Neural crest cell (in vitro differentiated cells): ENCODE measurements at regions not wholly inside any gene's neighbourhood (a gene's known extent, or its start where the extent isn't known, plus 50 kb on each side); places are given as distances from the start of the nearest gene placed in this dataset.
A peak's percentile ranks its signal among the peaks of the same experiment; 100 is the strongest.

ENCODE experiments used
- DNase-seq: peaks from one replicate; pipeline ENCODE4 v3.0.0; 2021; ENCODE audit warnings: low read depth, mixed read lengths, low spot score
- H3K27ac Mint-ChIP-seq: one replicate; pipeline ENCODE4 v1.8.0; 2021; ENCODE audit warnings: mild to moderate bottlenecking, mixed read lengths; ENCODE audit not compliant: unreplicated experiment
- H3K27me3 Mint-ChIP-seq: 2 replicates; pipeline ENCODE4 v1.8.0; 2021; ENCODE audit warnings: low read depth, mild to moderate bottlenecking, mixed read lengths
- H3K36me3 Mint-ChIP-seq: 2 replicates; pipeline ENCODE4 v1.8.0; 2021; ENCODE audit warnings: low read depth, mild to moderate bottlenecking, mixed read lengths
- H3K4me1 Mint-ChIP-seq: 2 replicates; pipeline ENCODE4 v1.8.0; 2021; ENCODE audit warnings: mixed read lengths
- H3K4me3 Mint-ChIP-seq: one replicate; pipeline ENCODE4 v1.8.0; 2021; ENCODE audit warnings: mild to moderate bottlenecking, mixed read lengths
- H3K9me3 Mint-ChIP-seq: 2 replicates; pipeline ENCODE4 v1.8.0; 2021; ENCODE audit warnings: mixed read lengths
- CTCF ChIP-seq: fragments of 200-600 bp; sonication (generic); conservative IDR thresholded peaks from 2 replicates; pipeline ENCODE4 v1.5.0; 2021; ENCODE audit warnings: antibody characterized with exemption, mild to moderate bottlenecking

GRCh38 chr7:131068604-131069021 lies 259.1 kb upstream of the MKLN1 start:
- no peak for DNase-seq
- Mint-ChIP-seq H3K9me3 (no peaks in the 10 kb centered on the region), H3K4me3 (no peak overlapping the region), H3K27ac (no peak overlapping the region), H3K36me3 (no peaks in the 10 kb centered on the region), H3K27me3 (no peaks in the 10 kb centered on the region), H3K4me1 (peaks cover 5% of the 10 kb centered on the region)
- TF ChIP-seq CTCF, result no peak

- H3K4me1 Mint-ChIP-seq, result peaks cover 10% of the 10 kb centered on the region
- no peaks in the 10 kb centered on the region for H3K27me3 Mint-ChIP-seq
- no peaks in the 10 kb centered on the region for H3K9me3 Mint-ChIP-seq
- H3K4me3 Mint-ChIP-seq, result no peak overlapping the region
- no peak for DNase-seq
- no peak overlapping the region for H3K27ac Mint-ChIP-seq
- H3K36me3 Mint-ChIP-seq, result no peaks in the 10 kb centered on the region
- peak; percentile 60 for TF ChIP-seq CTCF
These were observed 255.7 kb upstream of the MKLN1 start for GRCh38 chr7:131071786-131072504.

GRCh38 chr7:131072505-131073091 lies 255.1 kb upstream of the MKLN1 start:
- Mint-ChIP-seq H3K27me3 (no peaks in the 10 kb centered on the region), H3K27ac (no peak overlapping the region), H3K36me3 (no peaks in the 10 kb centered on the region), H3K4me1 (peaks cover 10% of the 10 kb centered on the region), H3K9me3 (no peaks in the 10 kb centered on the region), H3K4me3 (no peak overlapping the region)
- DNase-seq, result no peak
- no peak for TF ChIP-seq CTCF

- Mint-ChIP-seq H3K27me3 (no peaks in the 10 kb centered on the region), H3K4me3 (no peak overlapping the region), H3K36me3 (no peaks in the 10 kb centered on the region), H3K4me1 (peaks cover 9% of the 10 kb centered on the region), H3K9me3 (no peaks in the 10 kb centered on the region), H3K27ac (no peak overlapping the region)
- no peak for DNase-seq
- no peak for TF ChIP-seq CTCF
These were observed 253.6 kb upstream of the MKLN1 start for GRCh38 chr7:131074043-131074442.

- TF ChIP-seq CTCF, result no peak
- no peak overlapping the region for H3K27ac Mint-ChIP-seq
- no peaks in the 10 kb centered on the region for H3K36me3 Mint-ChIP-seq
- no peak overlapping the region for H3K4me3 Mint-ChIP-seq
- H3K4me1 Mint-ChIP-seq, result peaks cover 4% of the 10 kb centered on the region
- no peaks in the 10 kb centered on the region for H3K9me3 Mint-ChIP-seq
- no peak for DNase-seq
- H3K27me3 Mint-ChIP-seq, result no peaks in the 10 kb centered on the region
These were observed 253.1 kb upstream of the MKLN1 start for GRCh38 chr7:131074585-131074984.
